Type B pancreatic cell (in vitro differentiated cells): ENCODE measurements at regions not wholly inside any gene's neighbourhood (a gene's known extent, or its start where the extent isn't known, plus 50 kb on each side); places are given as distances from the start of the nearest gene placed in this dataset.

ENCODE experiments used
- DNase-seq: peaks from one replicate; pipeline ENCODE4 v3.0.0; 2021; ENCODE audit warnings: mixed read lengths; ENCODE audit not compliant: unreplicated experiment; ENCODE audit errors: extremely low spot score
- H3K27ac Mint-ChIP-seq: 2 replicates; pipeline ENCODE4 v1.8.0; 2021; ENCODE audit warnings: mild to moderate bottlenecking, mixed read lengths
- H3K27me3 Mint-ChIP-seq: 2 replicates; pipeline ENCODE4 v1.8.0; 2021; ENCODE audit warnings: mixed read lengths
- H3K36me3 Mint-ChIP-seq: 2 replicates; pipeline ENCODE4 v1.8.0; 2021; ENCODE audit warnings: mixed read lengths
- H3K4me1 Mint-ChIP-seq: one replicate; pipeline ENCODE4 v1.8.0; 2021; ENCODE audit warnings: mixed read lengths; ENCODE audit not compliant: unreplicated experiment
- H3K4me3 Mint-ChIP-seq: 2 replicates; pipeline ENCODE4 v1.8.0; 2021; ENCODE audit warnings: mild to moderate bottlenecking, mixed read lengths
- H3K9me3 Mint-ChIP-seq: 2 replicates; pipeline ENCODE4 v1.8.0; 2021; ENCODE audit warnings: mixed read lengths
- TF ChIP-seq, protein P1 (sequence below): fragments of 200-600 bp; sonication (generic); conservative IDR thresholded peaks from 2 replicates; pipeline ENCODE4 v1.5.0; 2021; ENCODE audit warnings: antibody characterized with exemption, mild to moderate bottlenecking

- no peak for DNase-seq
- TF ChIP-seq, protein P1, sequence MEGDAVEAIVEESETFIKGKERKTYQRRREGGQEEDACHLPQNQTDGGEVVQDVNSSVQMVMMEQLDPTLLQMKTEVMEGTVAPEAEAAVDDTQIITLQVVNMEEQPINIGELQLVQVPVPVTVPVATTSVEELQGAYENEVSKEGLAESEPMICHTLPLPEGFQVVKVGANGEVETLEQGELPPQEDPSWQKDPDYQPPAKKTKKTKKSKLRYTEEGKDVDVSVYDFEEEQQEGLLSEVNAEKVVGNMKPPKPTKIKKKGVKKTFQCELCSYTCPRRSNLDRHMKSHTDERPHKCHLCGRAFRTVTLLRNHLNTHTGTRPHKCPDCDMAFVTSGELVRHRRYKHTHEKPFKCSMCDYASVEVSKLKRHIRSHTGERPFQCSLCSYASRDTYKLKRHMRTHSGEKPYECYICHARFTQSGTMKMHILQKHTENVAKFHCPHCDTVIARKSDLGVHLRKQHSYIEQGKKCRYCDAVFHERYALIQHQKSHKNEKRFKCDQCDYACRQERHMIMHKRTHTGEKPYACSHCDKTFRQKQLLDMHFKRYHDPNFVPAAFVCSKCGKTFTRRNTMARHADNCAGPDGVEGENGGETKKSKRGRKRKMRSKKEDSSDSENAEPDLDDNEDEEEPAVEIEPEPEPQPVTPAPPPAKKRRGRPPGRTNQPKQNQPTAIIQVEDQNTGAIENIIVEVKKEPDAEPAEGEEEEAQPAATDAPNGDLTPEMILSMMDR = no peak
- Mint-ChIP-seq H3K4me3 (no peak overlapping the region), H3K27me3 (peaks cover 17% of the 10 kb centered on the region), H3K27ac (no peak overlapping the region), H3K4me1 (peaks cover 2% of the 10 kb centered on the region), H3K36me3 (no peaks in the 10 kb centered on the region), H3K9me3 (no peaks in the 10 kb centered on the region)
Measured at GRCh38 chr1:115475901-115476300, 137.9 kb upstream of the NGF start.

DNA sequence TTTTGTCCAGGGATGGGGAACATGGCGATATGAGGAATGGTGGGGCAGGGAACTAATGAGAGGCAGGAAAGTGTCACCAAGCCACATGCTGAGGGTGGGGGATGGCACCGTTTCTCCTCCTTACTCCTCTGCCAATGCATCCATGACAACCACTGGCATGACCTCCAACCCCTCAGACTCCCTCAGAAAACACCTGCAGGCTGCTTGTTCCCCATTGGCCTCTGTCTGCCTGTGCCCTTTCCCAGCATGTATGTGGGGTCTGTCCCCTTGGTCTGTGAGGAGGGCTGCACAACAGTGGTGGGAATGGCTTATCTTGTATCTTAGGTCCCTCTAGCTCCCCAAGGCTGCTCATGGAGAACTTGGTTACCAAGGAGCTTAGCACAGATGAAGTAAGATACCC, 137.2 kb upstream of the NGF start:
- Mint-ChIP-seq H3K4me3 (no peak overlapping the region), H3K27me3 (peaks cover 17% of the 10 kb centered on the region), H3K4me1 (peaks cover 8% of the 10 kb centered on the region), H3K36me3 (no peaks in the 10 kb centered on the region), H3K27ac (no peak overlapping the region), H3K9me3 (no peaks in the 10 kb centered on the region)
- TF ChIP-seq, protein P1 = no peak
- DNase-seq = no peak

DNA sequence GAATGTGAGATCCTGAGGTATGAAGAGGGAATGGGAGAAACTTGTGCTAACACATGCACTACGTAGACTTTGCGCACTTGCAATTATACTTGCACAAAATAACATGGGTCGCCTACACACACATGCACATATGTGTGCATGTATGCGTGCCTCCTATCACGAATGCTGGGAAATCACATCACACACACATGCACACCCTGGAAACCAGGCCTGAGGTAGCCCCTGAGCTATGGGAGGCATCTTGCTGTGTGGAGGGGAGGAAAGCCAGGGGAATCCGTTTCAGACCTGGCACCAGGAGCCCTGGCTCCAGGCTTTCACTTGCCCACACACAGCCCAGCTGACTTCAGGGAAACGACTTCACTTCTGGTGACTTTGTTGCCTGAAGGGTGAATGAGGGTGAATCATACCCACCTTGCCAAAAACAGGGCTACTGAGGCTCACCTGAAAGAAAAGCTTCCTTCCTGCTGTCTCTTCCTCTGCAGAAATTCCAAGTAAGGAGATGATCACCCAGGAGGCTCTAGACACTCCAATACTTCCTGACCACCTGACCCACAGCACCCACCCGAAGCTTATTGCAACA, 136.0 kb upstream of the NGF start:
- no peak overlapping the region for H3K4me3 Mint-ChIP-seq
- no peaks in the 10 kb centered on the region for H3K36me3 Mint-ChIP-seq
- no peak for DNase-seq
- H3K27ac Mint-ChIP-seq = no peak overlapping the region
- TF ChIP-seq, protein P1 = no peak
- H3K9me3 Mint-ChIP-seq = no peaks in the 10 kb centered on the region
- peaks cover 14% of the 10 kb centered on the region for H3K4me1 Mint-ChIP-seq
- peaks cover 17% of the 10 kb centered on the region for H3K27me3 Mint-ChIP-seq

GRCh38 chr1:115469703-115470476, 131.8 kb upstream of the NGF start:
- H3K4me3 Mint-ChIP-seq = no peak overlapping the region
- H3K9me3 Mint-ChIP-seq = no peaks in the 10 kb centered on the region
- peaks cover 21% of the 10 kb centered on the region for H3K27me3 Mint-ChIP-seq
- peak; percentile 69 for DNase-seq
- no peaks in the 10 kb centered on the region for H3K36me3 Mint-ChIP-seq
- TF ChIP-seq, protein P1 = peak; percentile 84
- peak overlapping the region; percentile 27 for H3K27ac Mint-ChIP-seq
- H3K4me1 Mint-ChIP-seq = peaks cover 18% of the 10 kb centered on the region

DNA sequence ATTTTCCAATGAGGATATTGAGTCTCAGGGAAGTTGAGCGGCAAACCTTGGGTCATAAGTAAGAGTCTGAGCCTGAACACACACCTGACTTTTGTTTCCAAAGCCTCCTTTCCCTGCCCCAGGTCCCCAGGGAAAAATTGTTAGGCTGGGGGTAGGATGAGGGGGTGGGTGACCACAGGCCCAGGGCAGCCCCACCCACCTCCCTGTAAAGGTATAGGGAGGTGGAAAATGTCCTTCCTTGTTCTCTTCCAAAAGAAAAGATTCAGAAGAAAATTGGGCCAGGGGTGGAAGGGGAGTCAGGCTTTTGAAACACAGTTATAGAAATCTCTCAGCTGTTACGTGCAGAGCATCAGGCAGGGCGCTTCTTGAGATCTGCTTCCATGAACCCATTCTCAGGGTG, 129.7 kb upstream of the NGF start:
- H3K27me3 Mint-ChIP-seq = peaks cover 8% of the 10 kb centered on the region
- no peak overlapping the region for H3K27ac Mint-ChIP-seq
- TF ChIP-seq, protein P1 = no peak
- DNase-seq = no peak
- peaks cover 18% of the 10 kb centered on the region for H3K4me1 Mint-ChIP-seq
- H3K4me3 Mint-ChIP-seq = no peak overlapping the region
- H3K36me3 Mint-ChIP-seq = no peaks in the 10 kb centered on the region
- H3K9me3 Mint-ChIP-seq = no peaks in the 10 kb centered on the region
